ENCODE measurements at regions not wholly inside any gene's neighbourhood (a gene's known extent, or its start where the extent isn't known, plus 50 kb on each side); places are given as distances from the start of the nearest gene placed in this dataset.

- ChIA-PET POLR2A (no interaction called here), CTCF (no interaction called here)
- H3K9me3 ChIP-seq (ENCODE audit: control insufficient read depth, insufficient read depth, low read depth, low read length): no peaks in the 10 kb centered on the region
- H3K4me1 ChIP-seq (ENCODE audit: control insufficient read depth, insufficient read depth, low read length): no peaks in the 10 kb centered on the region
- TF ChIP-seq ZNF549 (tag by site-specific recombination; IDR thresholded peaks at IDR 0.05) (no peak), PBX3 (CRISPR knock-in tag; IDR thresholded peaks at IDR 0.05) (no peak), ZNF18 (tag by site-specific recombination; IDR thresholded peaks at IDR 0.05) (no peak), ZBTB44 (tag by site-specific recombination; IDR thresholded peaks at IDR 0.05) (no peak), ZNF248 (tag by site-specific recombination; IDR thresholded peaks at IDR 0.05) (no peak), ZBTB10 (tag by site-specific recombination; IDR thresholded peaks at IDR 0.05) (no peak), ZNF394 (tag by site-specific recombination; IDR thresholded peaks at IDR 0.05; ENCODE audit: borderline replicate concordance) (no peak), TCF7L2 (IDR thresholded peaks at IDR 0.05; ENCODE audit: borderline replicate concordance, low read depth, low read length) (no peak), ZNF488 (tag by site-specific recombination; IDR thresholded peaks at IDR 0.05) (no peak), ZNF211 (tag by site-specific recombination; IDR thresholded peaks at IDR 0.05; ENCODE audit: low read depth) (no peak), ZFP41 (tag by site-specific recombination; IDR thresholded peaks at IDR 0.05; ENCODE audit: borderline replicate concordance) (no peak), ZNF571 (tag by site-specific recombination; IDR thresholded peaks at IDR 0.05) (no peak), ZNF610 (tag by site-specific recombination; IDR thresholded peaks at IDR 0.05; ENCODE audit: borderline replicate concordance) (no peak), ZNF138 (tag by site-specific recombination; IDR thresholded peaks at IDR 0.05; ENCODE audit: borderline replicate concordance) (no peak)
- H3K27ac ChIP-seq (ENCODE audit: extremely low read depth, low read depth, low read length): no peak overlapping the region
- H3K4me3 ChIP-seq (ENCODE audit: low read depth, low read length): no peak overlapping the region
- no peaks in the 10 kb centered on the region for H3K36me3 ChIP-seq (ENCODE audit: control insufficient read depth in 2 of 2, insufficient read depth in 1 of 2, low read length in 2 of 2)
These were observed 67.5 kb downstream of the ATP6V1G3 start for GRCh38 chr1:198472997-198473396.

GRCh38 chr1:198472119-198472518 lies 68.4 kb downstream of the ATP6V1G3 start:
- CTCF ChIA-PET: no interaction called here
- H3K27ac ChIP-seq (ENCODE audit: extremely low read depth, low read depth, low read length): no peak overlapping the region
- TF ChIP-seq ZNF580 (tag by site-specific recombination; IDR thresholded peaks at IDR 0.05): no peak
- no peak for TF ChIP-seq ZNF626 (tag by site-specific recombination; IDR thresholded peaks at IDR 0.05)
- TF ChIP-seq TCF7L2 (IDR thresholded peaks at IDR 0.05; ENCODE audit: borderline replicate concordance, low read depth, low read length): no peak
- no peak for TF ChIP-seq ZSCAN4 (tag by site-specific recombination; IDR thresholded peaks at IDR 0.05)
- no peak for TF ChIP-seq ZNF518A (tag by site-specific recombination; conservative IDR thresholded peaks at IDR 0.05; ENCODE audit: low read depth)
- no peak for TF ChIP-seq GLI4 (tag by site-specific recombination; IDR thresholded peaks at IDR 0.05)
- no peak for TF ChIP-seq TRIM28 (IDR thresholded peaks at IDR 0.05; ENCODE audit: borderline replicate concordance, low read length)

More at GRCh38 chr1:198472119-198472518, 68.4 kb downstream of the ATP6V1G3 start:
- Histone ChIP-seq H3K4me1 (ENCODE audit: control insufficient read depth, insufficient read depth, low read length) (no peaks in the 10 kb centered on the region), H3K9me3 (ENCODE audit: control insufficient read depth, insufficient read depth, low read depth, low read length) (no peaks in the 10 kb centered on the region), H3K36me3 (ENCODE audit: control insufficient read depth in 2 of 2, insufficient read depth in 1 of 2, low read length in 2 of 2) (no peaks in the 10 kb centered on the region), H3K4me3 (ENCODE audit: low read depth, low read length) (no peak overlapping the region)
- POLR2A ChIA-PET: no interaction called here
